GM19328 (cell line): ENCODE measurements at regions not wholly inside any gene's neighbourhood (a gene's known extent, or its start where the extent isn't known, plus 50 kb on each side); places are given as distances from the start of the nearest gene placed in this dataset.

Experiments
- ATAC-seq: cut with Tn5 transposase; IDR thresholded peaks from one replicate; pipeline ENCODE4 v1.9.1; 2021; ENCODE audit warnings: mild to moderate bottlenecking, moderate library complexity; ENCODE audit not compliant: unreplicated experiment

DNA sequence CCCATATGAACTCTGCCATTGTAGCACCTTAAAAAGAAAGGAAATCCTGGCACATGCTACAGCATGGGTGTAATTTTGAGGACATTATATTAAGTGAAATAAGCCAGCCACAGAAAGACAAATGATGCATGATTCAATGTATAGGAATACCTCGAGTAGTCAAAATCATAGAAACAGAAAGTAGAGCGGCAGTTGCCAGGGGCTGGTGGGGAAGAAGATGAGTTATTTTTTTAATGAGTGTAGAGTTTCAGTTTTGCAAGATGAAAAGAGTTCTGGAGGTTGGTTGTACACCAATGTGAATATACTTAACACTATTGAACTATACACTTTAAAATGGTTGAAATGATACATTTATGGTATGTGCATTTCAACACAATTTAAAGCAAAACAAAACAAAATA, 133.0 kb downstream of the ZDHHC21 start:
- ATAC-seq, result no peak

GRCh38 chr9:14554886-14555285, 138.3 kb downstream of the ZDHHC21 start:
- ATAC-seq, result no peak

- no peak for ATAC-seq
These were observed 145.8 kb downstream of the ZDHHC21 start for GRCh38 chr9:14547245-14548060.

- ATAC-seq, result no peak
These were observed 146.5 kb downstream of the ZDHHC21 start for GRCh38 chr9:14546693-14547092.

- no peak for ATAC-seq
These were observed 151.2 kb downstream of the ZDHHC21 start for GRCh38 chr9:14542071-14542470.

DNA sequence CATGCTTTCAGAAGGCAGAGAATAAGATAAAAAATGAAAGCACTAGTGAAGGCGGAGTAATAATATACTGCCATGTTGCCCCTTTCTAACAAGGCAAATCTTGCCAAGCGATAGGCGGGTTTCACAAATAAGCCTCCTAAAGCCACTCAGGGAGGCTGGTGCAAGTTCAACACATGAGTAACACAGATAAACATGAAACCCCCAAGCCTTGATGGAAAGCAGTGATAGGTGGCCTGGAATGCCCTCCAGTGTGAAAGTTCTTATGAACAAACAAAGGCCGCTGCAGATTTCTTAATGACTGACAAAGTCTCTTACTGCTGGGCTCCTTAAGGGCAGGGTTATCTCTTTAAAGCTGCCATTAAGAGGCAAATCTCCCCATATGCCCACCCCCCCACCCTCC, 154.7 kb downstream of the ZDHHC21 start:
- ATAC-seq, result no peak

GRCh38 chr9:14535161-14535955, 157.9 kb downstream of the ZDHHC21 start:
- ATAC-seq, result no peak

GRCh38 chr9:14533867-14534640, 159.2 kb downstream of the ZDHHC21 start:
- ATAC-seq, result no peak

DNA sequence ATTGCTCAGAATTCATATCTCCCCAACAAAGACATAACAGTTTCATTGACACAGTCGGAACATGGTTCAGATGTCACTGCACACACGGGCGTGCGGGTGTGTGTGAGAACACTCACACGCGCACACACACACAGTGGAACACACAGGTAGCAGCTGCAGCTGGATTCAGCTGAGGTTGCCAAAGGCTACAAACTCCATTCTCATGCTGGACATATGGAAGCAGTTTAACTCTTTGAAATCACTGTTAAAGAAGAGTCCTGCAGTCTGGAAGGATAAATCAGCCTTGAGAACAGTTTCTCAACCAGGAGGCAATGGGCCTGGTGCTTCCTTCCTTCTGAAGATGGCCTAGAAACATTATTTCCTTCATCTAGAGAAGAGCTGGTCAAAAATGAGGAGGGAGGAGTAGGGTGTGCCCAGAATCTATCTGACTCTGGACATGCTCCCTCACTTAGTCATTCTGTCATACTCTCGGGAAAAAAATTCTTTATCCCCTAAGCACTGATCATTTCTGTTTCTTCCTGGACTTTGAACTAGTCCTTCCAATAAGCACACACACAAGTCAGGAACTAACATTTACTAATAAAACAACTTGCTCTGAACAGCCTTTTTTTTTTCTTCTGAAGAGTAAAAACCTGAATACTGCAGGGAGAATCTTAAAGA, 160.6 kb downstream of the ZDHHC21 start:
- no peak for ATAC-seq

- no peak for ATAC-seq
These were observed 161.6 kb downstream of the ZDHHC21 start for GRCh38 chr9:14531341-14532269.

GRCh38 chr9:14530841-14531240, 162.4 kb downstream of the ZDHHC21 start:
- ATAC-seq, result no peak

DNA sequence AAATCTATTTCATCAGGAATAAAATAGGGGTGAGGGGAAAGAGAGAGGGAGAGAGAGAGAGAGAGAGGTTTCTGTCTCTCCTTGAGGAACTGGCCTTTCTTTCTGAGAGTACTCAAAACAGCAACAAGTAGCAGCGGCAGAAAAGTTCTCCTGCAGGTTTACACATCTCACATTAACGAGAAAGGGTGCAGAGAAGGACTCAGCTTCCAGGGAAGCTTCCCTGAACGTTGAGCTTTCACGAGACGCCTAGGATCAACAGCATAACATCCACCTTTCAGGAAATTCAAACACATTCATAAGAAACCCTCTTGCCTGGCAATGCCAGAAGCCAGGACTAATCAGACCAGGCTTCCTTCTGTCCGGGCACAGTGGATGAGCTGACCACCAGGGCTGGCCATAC, 162.9 kb downstream of the ZDHHC21 start:
- ATAC-seq, result no peak

- ATAC-seq, result no peak
These were observed 163.6 kb downstream of the ZDHHC21 start for GRCh38 chr9:14529629-14530028.

GRCh38 chr9:14529054-14529453, 164.2 kb downstream of the ZDHHC21 start:
- ATAC-seq, result no peak

DNA sequence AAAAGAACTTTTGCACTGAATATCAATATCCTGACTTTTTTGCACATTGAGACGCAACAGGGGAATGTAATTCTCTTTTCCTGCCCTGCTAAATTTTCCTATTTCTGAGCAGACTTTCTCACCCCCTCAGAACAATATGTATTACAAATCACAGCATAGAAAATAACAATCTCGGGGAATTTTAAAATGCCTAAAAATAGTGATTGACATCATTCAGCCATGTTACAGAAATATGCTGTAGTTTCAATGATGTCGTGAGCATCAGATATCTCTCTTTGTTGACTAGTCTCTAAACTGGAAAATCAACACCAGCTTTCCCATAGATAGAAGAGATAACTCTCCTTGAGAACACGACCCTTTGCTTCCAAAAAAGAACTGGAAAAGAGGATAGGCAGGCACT, 166.7 kb downstream of the ZDHHC21 start:
- ATAC-seq, result no peak

DNA sequence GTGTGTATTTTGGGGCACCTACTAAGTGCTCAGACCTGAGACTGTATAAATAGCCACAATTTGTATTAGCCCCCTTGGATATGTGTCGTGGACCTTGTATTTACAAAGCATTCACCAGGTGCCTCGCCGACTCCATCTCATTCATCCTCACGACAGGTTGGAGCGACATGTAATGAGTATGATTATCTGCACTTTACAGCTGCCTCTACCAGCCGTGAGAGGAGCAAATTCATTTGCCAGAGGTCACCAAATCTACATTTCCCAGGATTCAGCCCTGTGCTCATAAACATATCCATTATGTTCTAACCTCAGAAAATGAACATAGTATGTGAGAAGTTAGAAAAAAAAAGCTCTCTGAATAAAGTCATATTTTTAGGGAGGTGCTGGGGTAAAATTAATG, 167.4 kb downstream of the ZDHHC21 start:
- ATAC-seq, result no peak

DNA sequence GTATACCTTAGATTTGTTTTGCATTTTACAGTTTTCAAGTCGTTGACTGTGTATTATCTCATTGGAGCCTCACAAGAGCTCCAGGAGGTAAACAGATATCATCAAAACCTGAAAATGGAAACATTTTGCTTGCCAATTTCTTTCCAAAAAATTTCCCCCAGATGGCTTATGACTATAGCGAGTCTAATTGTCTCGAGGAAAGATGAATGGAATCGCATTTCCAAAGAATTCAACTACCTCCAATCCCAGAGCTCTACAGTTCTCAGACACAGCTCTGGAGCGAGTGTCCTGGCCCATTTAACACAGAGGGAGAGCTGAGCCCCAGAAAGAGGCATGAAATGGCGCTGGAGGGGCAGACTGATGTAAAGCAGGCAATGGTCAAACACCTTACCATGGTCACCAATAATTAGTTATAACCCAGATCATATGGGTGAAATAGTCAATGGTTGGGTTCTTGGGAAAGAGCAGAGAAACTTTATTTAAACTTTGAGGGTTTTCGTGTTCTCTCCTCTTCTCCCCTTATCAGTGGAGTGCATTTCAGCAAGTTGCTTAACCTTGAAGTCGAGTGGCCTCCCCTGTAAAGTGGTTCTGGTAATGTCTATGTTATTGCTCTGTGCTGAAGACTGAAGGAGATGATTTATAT, 168.2 kb downstream of the ZDHHC21 start:
- ATAC-seq, result no peak

- ATAC-seq, result no peak
These were observed 169.7 kb downstream of the ZDHHC21 start for GRCh38 chr9:14523545-14523944.

DNA sequence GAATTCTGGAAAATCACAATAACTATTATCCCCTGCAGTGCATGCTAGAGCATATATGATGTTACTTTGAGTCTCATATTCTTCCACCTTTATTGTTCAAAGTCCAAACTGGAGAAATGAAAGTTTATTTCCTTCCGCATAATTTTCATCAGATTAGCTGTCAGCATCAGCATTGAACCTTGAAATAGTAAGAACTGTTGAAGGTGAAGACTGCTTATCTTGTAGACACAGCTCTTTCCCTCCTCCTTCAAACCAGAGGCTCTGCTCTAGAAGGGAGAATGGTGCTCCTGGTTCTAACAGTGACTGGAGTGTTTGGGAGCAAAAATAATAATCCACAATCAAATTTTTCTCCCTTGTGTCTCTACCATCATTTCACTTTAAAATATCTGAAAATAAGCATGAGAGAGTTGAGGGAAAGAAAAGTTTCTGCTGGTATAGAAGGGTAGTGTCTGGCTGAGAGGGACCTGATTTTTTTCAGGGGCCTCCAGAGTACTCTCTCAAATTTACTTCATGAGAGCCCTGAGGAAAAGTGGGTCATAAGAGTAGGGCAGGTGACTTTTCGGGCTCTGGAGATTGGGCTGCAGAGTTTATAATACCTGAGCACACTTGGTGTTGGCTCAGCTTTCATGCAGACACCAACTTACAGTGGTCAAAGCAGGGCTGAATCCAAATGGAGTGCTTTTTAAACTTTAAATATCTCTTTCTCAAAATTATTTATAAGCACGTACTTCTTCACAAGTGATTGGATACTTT, 170.4 kb downstream of the ZDHHC21 start:
- ATAC-seq, result no peak
